Activated CD4-positive, alpha-beta memory T cell treated with anti-CD3 and anti-CD28 coated beads for 36 hours (primary cell): ENCODE measurements at regions not wholly inside any gene's neighbourhood (a gene's known extent, or its start where the extent isn't known, plus 50 kb on each side); places are given as distances from the start of the nearest gene placed in this dataset.
"Not testable (repeated sequence)": the region's sequence is repeated elsewhere in the genome, so short reads cannot be mapped to it uniquely, and the experiment has no call there.

Experiments
- CTCF ChIA-PET: fragments of 350-600 bp; sonication (Branson Sonifier 250); formaldehyde crosslinking; loops from one replicate; lab custom pipeline; 2021; ENCODE audit warnings: antibody characterized with exemption, inconsistent platforms; lab: Charles Lee
- POLR2A ChIA-PET: fragments of 350-600 bp; sonication (Branson Sonifier 250); formaldehyde crosslinking; loops from one replicate; lab custom pipeline; 2021; ENCODE audit warnings: antibody characterized with exemption; lab: Charles Lee
- DNase-seq: peaks from one replicate; pipeline ENCODE4 v3.0.0-alpha.2; 2020
- H3K27ac Mint-ChIP-seq: one replicate; pipeline ENCODE4 v1.8.0; 2021; ENCODE audit warnings: mixed read lengths
- H3K27me3 Mint-ChIP-seq: one replicate; pipeline ENCODE4 v1.8.0; 2021; ENCODE audit warnings: mixed read lengths
- H3K36me3 Mint-ChIP-seq: one replicate; pipeline ENCODE4 v1.8.0; 2021; ENCODE audit warnings: mixed read lengths
- H3K4me1 Mint-ChIP-seq: one replicate; pipeline ENCODE4 v1.8.0; 2021; ENCODE audit warnings: low read depth, mixed read lengths
- H3K4me3 Mint-ChIP-seq: one replicate; pipeline ENCODE4 v1.8.0; 2021; ENCODE audit warnings: mild to moderate bottlenecking, mixed read lengths
- H3K9me3 Mint-ChIP-seq: one replicate; pipeline ENCODE4 v1.8.0; 2021; ENCODE audit warnings: mixed read lengths
- intact Hi-C: fragments of 100-400 bp; cut with micrococcal nuclease; formaldehyde crosslinking; loops from one replicate; pipeline ENCODE4 v1.15.1; 2023

DNA sequence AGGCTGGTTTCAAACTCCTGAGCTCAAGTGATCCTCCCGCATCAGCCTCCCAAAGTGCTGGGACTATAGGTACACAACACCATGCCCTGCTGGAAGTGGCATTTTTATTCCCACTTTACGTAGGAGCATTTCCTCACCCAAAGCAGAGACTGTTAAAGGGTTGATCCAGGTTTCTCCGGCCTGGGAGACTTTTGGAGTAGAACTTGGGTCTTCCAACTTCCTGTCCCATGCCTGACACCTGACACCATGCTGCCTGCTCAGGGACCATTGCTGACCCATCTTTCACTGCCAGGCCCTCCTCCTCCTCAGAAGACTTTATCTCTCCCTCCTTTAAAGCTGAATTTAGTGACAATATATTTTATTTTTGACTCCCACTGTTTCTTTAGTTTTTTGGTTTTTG is 302.0 kb upstream of the LYZL1 start:
- no peaks in the 10 kb centered on the region for H3K27me3 Mint-ChIP-seq
- DNase-seq: no peak
- no peaks in the 10 kb centered on the region for H3K9me3 Mint-ChIP-seq
- H3K36me3 Mint-ChIP-seq: no peaks in the 10 kb centered on the region
- H3K4me3 Mint-ChIP-seq: no peak overlapping the region
- intact Hi-C loops: no loop called here
- ChIA-PET POLR2A (no interaction called here), CTCF (interaction anchor here (2.8 kb wide), 1 partner anchor 323 kb away, joined by 7 read pairs; no protein-coding TSS in a partner anchor)
- no peaks in the 10 kb centered on the region for H3K4me1 Mint-ChIP-seq
- no peak overlapping the region for H3K27ac Mint-ChIP-seq

DNA sequence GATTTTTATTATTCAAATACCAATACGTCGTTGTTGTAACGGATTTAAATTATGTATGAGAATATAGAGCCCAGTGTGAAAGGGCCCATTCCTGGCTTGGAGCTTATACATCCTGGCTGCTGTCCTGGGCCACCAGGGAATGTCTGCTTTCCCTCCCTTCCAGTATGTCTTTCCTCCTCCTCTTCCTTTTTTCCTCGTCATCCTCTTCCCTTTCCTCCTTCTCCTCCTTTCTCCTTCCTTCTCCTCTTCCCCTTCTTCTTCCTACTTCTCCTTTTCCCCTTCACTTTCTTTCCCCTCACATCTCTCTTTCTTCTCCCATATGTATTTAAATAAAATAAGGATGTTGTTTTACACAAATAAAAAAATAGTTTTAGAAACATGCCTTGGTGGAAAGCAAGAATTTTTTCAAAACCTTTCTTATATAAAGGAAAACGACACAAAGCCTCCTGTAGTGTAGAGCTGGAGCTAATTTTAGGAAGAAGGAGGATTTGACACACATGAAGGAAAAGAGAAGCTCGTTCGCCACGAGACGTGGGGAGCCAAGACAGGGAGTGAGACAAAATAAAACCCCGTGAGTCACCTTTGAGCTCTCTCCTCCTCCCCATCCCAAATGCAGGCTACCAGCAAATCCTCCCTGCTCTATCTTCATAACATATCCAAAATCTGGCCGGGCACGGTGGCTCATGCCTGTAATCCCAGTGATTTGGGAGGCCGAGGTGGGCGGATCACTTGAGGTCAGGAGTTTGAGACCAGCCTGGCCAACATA is 301.1 kb upstream of the LYZL1 start:
- H3K4me1 Mint-ChIP-seq: no peaks in the 10 kb centered on the region
- intact Hi-C loops: no loop called here
- no peak overlapping the region for H3K4me3 Mint-ChIP-seq
- CTCF ChIA-PET: interaction anchor here (0.9 to 2.8 kb wide), 2 partner anchors 312 to 324 kb away, joined by 3 to 7 read pairs; no protein-coding TSS in a partner anchor
- H3K36me3 Mint-ChIP-seq: no peaks in the 10 kb centered on the region
- H3K9me3 Mint-ChIP-seq: no peaks in the 10 kb centered on the region
- H3K27me3 Mint-ChIP-seq: no peaks in the 10 kb centered on the region
- no peak for DNase-seq
- POLR2A ChIA-PET: no interaction called here
- H3K27ac Mint-ChIP-seq: no peak overlapping the region

DNA sequence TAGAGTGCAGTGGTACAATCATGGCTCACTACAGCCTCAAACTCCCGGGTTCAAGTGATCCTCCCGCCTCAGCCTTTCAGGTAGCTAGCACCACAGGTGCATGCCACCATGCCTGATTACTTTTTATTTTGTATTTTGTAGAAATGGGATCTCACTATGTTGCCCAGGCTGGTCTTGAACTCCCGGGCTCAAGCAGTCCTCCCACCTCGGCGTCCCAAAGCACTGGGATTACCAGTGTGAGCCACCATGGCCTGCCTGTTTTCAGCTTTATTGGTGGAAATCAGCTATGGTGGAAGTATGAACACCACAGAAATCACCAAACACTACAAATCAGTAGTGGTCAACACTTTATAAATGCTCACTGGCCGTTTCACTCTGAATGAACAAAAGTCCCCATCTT is 299.9 kb upstream of the LYZL1 start:
- Mint-ChIP-seq H3K9me3 (no peaks in the 10 kb centered on the region), H3K4me3 (no peak overlapping the region), H3K27me3 (no peaks in the 10 kb centered on the region), H3K36me3 (no peaks in the 10 kb centered on the region), H3K27ac (no peak overlapping the region), H3K4me1 (no peaks in the 10 kb centered on the region)
- POLR2A ChIA-PET: interaction anchor here (0.6 kb wide), 1 partner anchor 1749 kb away, joined by 3 read pairs; no protein-coding TSS in a partner anchor
- CTCF ChIA-PET: interaction anchor here (0.9 to 1.4 kb wide), 2 partner anchors 313 to 325 kb away, joined by 3 to 8 read pairs; no protein-coding TSS in a partner anchor
- intact Hi-C loops: no loop called here
- DNase-seq: no peak

DNA sequence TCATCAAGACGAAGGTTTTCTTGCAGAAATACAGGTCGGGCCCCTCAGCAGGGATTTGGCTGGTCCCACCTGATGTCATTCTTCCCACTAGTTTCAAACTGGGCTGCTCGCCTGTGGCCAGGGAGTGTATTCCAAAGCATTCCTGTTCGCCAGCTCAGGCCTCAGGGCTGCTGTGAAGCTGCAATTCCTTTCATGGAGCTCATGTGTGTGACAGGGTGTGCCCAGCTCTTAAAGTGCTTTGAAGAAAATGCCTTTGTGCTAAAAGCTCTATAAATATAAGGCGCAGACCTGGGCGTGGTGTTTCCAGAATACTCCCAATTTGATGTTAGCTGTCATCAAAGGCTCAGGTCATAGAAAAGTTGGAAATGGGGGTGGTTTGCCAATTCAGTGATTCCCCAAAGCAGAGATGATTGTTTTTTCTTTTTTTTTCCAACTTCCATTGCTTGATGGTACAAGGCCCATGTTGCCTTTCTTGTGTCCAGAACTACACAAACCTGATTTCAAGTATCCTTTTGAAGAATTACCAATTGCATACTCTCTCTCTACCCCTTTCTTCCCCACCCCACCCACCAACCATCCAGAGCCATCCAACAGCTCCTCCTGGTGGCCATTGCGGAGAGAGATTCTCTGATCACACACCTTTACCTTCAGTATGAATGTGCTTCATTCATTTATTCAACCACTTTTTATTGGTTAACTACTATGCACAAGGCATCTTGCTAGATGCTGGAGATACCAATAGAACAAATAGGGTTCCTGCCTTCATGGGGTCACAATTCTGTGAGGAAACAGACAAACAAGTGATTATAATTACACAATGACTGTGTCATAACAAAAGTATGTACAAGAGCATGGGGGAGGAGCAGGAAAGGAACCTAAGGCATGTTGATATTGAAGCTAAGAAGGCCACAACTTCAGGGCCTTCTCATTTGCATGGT is 297.3 kb upstream of the LYZL1 start:
- Mint-ChIP-seq H3K4me3 (no peak overlapping the region), H3K9me3 (no peaks in the 10 kb centered on the region), H3K27ac (no peak overlapping the region), H3K36me3 (no peaks in the 10 kb centered on the region), H3K4me1 (peaks cover 4% of the 10 kb centered on the region), H3K27me3 (peaks cover 1% of the 10 kb centered on the region)
- peak; percentile 50 for DNase-seq
- POLR2A ChIA-PET: no interaction called here
- CTCF ChIA-PET: interaction anchor here (0.7 to 3.7 kb wide), 7 partner anchors 10 to 363 kb away, joined by 3 to 49 read pairs (median 3); partner anchors contain the start of gene BAMBI
- intact Hi-C loops: loop anchor here (2.0 to 5.0 kb wide), 3 partner anchors 314 to 559 kb away; partner anchors contain the start of gene BAMBI

DNA sequence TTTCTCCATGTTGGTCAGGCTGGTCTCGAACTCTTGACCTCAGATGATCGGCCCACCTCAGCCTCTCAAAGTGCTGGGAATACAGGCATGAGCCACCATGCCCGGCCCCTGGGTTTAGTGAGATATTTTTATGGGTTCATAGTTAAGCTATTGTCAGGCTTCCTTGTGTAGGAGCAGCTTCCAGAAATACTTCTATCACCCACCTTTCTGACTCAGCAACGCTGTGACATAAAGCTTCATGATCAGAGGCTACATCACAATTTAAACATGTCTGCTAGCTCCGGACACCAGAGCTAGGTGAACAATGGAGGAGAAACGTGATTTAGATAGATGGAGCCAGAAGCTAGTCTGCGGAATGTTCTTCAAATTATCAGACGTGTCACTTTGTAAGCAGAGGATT is 295.8 kb upstream of the LYZL1 start:
- intact Hi-C loops: loop anchor here (5.0 kb wide), 2 partner anchors 316 to 561 kb away; partner anchors contain the start of gene BAMBI

DNA sequence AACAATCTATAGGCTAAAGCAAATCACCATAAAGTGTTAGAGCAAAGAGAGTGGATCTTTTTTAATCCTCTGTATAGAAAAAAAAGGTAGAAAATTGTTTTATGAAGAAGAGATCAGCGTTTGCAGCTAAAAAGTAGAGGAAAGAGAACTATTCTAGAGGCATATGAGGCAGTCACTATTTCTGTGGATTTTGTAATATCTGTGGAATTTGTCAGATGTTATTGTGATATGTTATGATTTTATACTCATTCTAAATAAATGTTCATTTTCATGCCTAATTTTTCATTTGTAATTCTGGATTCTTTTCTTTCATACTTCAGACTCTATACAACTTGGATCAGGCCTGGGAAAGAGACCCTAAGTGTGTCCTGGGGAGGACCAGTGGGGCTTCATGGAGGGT is 295.0 kb upstream of the LYZL1 start:
- Mint-ChIP-seq H3K4me3 (no peak overlapping the region), H3K9me3 (no peaks in the 10 kb centered on the region), H3K27ac (no peak overlapping the region), H3K4me1 (peaks cover 4% of the 10 kb centered on the region), H3K36me3 (no peaks in the 10 kb centered on the region), H3K27me3 (peaks cover 1% of the 10 kb centered on the region)
- intact Hi-C loops: loop anchor here (5.0 kb wide), 2 partner anchors 317 to 562 kb away; partner anchors contain the start of gene BAMBI
- POLR2A ChIA-PET: no interaction called here
- CTCF ChIA-PET: interaction anchor here (3.7 kb wide), 1 partner anchor 330 kb away, joined by 49 read pairs; no protein-coding TSS in a partner anchor
- DNase-seq: no peak

More for the DNA sequence above, 295.8 kb upstream of the LYZL1 start:
- Mint-ChIP-seq H3K27me3 (peaks cover 1% of the 10 kb centered on the region), H3K4me1 (peaks cover 4% of the 10 kb centered on the region), H3K4me3 (no peak overlapping the region), H3K36me3 (no peaks in the 10 kb centered on the region), H3K9me3 (no peaks in the 10 kb centered on the region), H3K27ac (no peak overlapping the region)
- POLR2A ChIA-PET: no interaction called here
- no peak for DNase-seq
- CTCF ChIA-PET: interaction anchor here (0.7 to 3.7 kb wide), 2 partner anchors 329 to 482 kb away, joined by 3 to 49 read pairs; no protein-coding TSS in a partner anchor

DNA sequence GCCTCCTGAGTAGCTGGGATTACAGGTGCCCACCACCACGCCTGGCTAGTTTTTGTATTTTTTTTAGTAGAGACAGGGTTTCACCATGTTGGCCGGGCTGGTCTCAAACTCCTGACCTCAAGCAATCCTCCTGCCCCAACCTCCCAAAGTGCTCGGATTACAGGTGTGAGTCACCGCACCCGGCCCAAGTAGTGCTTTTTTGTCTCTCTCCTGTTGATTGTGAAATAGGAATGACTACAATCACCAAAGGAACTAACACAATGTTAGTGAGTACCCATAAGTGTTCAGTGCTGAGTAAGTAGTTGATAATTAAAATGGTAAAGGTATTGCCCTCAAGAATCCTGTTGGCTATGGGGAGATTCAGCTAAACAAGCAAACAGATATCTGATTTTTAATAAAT is 294.1 kb upstream of the LYZL1 start:
- DNase-seq, H3K4me1 Mint-ChIP-seq, H3K36me3 Mint-ChIP-seq, H3K27ac Mint-ChIP-seq, CTCF ChIA-PET, H3K4me3 Mint-ChIP-seq, H3K9me3 Mint-ChIP-seq, H3K27me3 Mint-ChIP-seq, POLR2A ChIA-PET: not testable (repeated sequence)
- intact Hi-C loops: loop anchor here (5.0 kb wide), 2 partner anchors 318 to 563 kb away; partner anchors contain the start of gene BAMBI

DNA sequence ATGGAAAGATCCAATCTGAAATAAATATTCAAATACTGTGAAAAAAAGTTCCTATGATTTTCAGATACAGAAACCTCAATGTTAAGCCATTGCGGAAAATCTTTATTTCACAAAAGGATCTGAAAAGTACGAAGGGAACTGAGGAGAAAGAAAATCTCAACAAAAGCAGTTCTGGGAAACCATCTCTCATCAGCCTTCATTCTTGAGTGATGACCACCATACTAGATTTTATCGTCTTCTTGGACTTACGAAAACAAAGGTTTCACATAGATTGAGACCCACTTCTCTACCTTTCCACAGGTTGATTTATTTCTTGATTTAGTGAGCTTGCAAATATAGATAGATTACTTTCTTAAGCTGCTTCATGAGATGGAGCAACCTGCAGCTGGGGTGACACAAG is 293.4 kb upstream of the LYZL1 start:
- H3K4me3 Mint-ChIP-seq: no peak overlapping the region
- H3K27me3 Mint-ChIP-seq: peaks cover 1% of the 10 kb centered on the region
- H3K27ac Mint-ChIP-seq: no peak overlapping the region
- no peak for DNase-seq
- intact Hi-C loops: no loop called here
- H3K9me3 Mint-ChIP-seq: no peaks in the 10 kb centered on the region
- POLR2A ChIA-PET: no interaction called here
- peaks cover 4% of the 10 kb centered on the region for H3K4me1 Mint-ChIP-seq
- no peaks in the 10 kb centered on the region for H3K36me3 Mint-ChIP-seq
- CTCF ChIA-PET: no interaction called here

DNA sequence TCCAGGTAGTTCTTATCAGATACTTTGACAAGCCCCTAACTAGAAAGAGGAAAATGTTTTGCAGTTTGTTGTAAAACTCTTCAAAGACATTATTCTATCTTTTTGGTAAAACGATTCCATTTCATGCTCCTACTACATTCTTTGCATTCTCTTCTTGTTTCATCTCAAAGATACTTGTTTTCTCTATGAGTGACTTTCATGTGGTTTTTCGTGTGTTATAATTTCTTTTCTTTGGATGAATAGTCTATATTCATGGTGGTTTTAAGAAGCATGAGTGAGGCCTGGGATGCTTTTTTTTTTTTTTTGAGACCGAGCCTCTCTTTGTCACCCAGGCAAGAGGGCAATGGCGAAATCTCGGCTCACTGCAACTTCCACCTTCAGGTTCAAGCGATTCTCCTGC is 292.5 kb upstream of the LYZL1 start:
- DNase-seq: no peak
- Mint-ChIP-seq H3K4me1 (peaks cover 4% of the 10 kb centered on the region), H3K9me3 (no peaks in the 10 kb centered on the region), H3K4me3 (no peak overlapping the region), H3K27ac (no peak overlapping the region), H3K27me3 (peaks cover 1% of the 10 kb centered on the region), H3K36me3 (no peaks in the 10 kb centered on the region)
- POLR2A ChIA-PET: no interaction called here
- intact Hi-C loops: no loop called here
- CTCF ChIA-PET: interaction anchor here (0.6 kb wide), 1 partner anchor 178 kb away, joined by 3 read pairs; no protein-coding TSS in a partner anchor

DNA sequence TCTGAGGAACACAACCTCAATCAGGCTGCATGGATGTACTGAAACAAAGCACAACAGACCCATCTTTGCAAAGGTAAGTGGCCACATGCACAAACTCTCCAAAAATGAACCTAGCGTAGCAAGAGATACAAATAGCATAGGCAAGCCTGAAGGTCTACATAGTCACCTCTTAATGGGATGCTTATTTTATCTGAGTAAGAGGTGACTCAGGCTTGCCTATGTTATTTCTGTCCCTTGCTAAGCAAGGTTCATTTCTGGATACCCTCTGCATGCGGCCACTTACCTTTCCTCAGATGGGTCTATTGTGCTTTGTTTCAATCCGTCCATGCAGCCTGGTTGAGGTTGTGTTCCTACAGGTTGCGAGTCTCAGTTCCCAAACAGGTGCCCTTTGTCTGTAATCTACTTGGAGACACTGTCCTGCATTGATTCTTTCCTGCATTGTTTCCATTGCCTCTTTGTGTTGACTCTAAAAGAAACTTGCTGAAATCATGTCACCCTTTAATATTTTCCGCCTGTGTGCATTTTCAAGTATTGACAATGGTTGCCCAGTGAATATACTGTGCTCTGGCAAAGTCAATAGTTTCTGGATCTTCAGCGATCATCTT is 291.8 kb upstream of the LYZL1 start:
- no peak for DNase-seq
- Mint-ChIP-seq H3K27ac (no peak overlapping the region), H3K4me1 (peaks cover 4% of the 10 kb centered on the region), H3K36me3 (no peaks in the 10 kb centered on the region), H3K27me3 (peaks cover 1% of the 10 kb centered on the region), H3K4me3 (no peak overlapping the region), H3K9me3 (no peaks in the 10 kb centered on the region)
- CTCF ChIA-PET: interaction anchor here (0.6 kb wide), 1 partner anchor 178 kb away, joined by 3 read pairs; no protein-coding TSS in a partner anchor
- intact Hi-C loops: no loop called here
- POLR2A ChIA-PET: no interaction called here

DNA sequence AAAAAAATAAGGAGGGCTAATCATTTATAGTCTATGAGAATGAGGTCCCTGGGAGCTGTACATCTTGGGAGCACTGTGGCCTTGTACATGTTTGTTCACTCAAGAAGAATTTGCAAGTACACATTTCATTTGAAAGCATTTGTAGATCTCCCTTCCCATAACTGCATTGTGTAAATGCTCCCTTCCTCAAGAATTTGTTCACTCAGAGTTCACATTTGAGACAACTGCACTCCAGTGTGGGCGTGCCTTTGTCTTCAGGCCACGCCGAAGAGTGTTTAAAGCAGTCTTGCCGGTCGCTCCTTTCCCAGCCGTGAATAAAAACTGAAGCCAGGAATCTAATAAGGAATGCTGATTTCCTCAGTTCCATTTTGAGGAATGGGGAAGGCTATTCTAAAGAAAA is 291.1 kb upstream of the LYZL1 start:
- ChIA-PET CTCF (no interaction called here), POLR2A (no interaction called here)
- Mint-ChIP-seq H3K36me3 (no peaks in the 10 kb centered on the region), H3K27me3 (peaks cover 1% of the 10 kb centered on the region), H3K27ac (no peak overlapping the region), H3K9me3 (no peaks in the 10 kb centered on the region), H3K4me1 (peaks cover 4% of the 10 kb centered on the region), H3K4me3 (no peak overlapping the region)
- no peak for DNase-seq
- intact Hi-C loops: no loop called here
